ENCODE measurements at regions not wholly inside any gene's neighbourhood (a gene's known extent, or its start where the extent isn't known, plus 50 kb on each side); places are given as distances from the start of the nearest gene placed in this dataset.
"Not testable (repeated sequence)": the region's sequence is repeated elsewhere in the genome, so short reads cannot be mapped to it uniquely, and the experiment has no call there.

GRCh38 chr12:111247083-111247783 lies 121.7 kb downstream of the PHETA1 start:
- no peak for TF ChIP-seq POLR2A (IDR thresholded peaks at IDR 0.05)
- H3K27ac ChIP-seq, result no peak overlapping the region
- WGBS, 3 donors, result 83 to 85% (median 83%) methylated on average over 17 of the region's 17 CpGs
- H3K4me1 ChIP-seq (ENCODE audit: insufficient read depth), result no peaks in the 10 kb centered on the region
- intact Hi-C loops (cut with DNase I), result no loop called here
- H3K36me3 ChIP-seq, result no peaks in the 10 kb centered on the region
- no peak overlapping the region for H3K4me3 ChIP-seq
- no peaks in the 10 kb centered on the region for H3K9me3 ChIP-seq
- H3K27me3 ChIP-seq, result no peaks in the 10 kb centered on the region
- no peak for DNase-seq

DNA sequence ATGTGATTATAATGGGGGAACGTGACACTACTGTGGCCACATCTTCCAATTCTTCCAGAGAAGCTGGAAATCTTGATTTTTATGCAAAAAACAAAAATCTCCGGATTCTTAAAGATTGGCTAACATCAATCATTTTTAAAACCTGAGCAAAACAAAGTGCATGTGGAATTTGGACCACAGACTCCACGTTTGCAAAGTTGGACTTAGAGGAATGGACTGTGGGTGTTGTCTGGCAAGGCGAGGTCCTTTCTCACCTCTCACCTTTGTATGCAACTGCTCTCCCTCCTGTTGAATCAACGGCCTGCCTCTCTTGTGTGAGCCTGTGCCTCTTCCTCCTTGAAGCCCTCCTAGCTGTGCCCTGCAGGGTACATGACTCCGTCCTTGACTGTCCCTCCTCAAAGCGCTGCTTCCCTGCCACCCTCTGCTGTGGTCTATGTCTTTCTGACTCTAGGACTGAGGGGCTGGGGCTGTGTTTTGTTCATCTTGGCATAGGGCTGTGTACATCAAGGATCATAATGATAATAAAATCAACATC lies 122.4 kb downstream of the PHETA1 start:
- intact Hi-C loops (cut with DNase I), result no loop called here
- TF ChIP-seq, protein P1, sequence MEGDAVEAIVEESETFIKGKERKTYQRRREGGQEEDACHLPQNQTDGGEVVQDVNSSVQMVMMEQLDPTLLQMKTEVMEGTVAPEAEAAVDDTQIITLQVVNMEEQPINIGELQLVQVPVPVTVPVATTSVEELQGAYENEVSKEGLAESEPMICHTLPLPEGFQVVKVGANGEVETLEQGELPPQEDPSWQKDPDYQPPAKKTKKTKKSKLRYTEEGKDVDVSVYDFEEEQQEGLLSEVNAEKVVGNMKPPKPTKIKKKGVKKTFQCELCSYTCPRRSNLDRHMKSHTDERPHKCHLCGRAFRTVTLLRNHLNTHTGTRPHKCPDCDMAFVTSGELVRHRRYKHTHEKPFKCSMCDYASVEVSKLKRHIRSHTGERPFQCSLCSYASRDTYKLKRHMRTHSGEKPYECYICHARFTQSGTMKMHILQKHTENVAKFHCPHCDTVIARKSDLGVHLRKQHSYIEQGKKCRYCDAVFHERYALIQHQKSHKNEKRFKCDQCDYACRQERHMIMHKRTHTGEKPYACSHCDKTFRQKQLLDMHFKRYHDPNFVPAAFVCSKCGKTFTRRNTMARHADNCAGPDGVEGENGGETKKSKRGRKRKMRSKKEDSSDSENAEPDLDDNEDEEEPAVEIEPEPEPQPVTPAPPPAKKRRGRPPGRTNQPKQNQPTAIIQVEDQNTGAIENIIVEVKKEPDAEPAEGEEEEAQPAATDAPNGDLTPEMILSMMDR (IDR thresholded peaks at IDR 0.05), result no peak
- TF ChIP-seq POLR2A (IDR thresholded peaks at IDR 0.05) (no peak), EP300 (IDR thresholded peaks at IDR 0.05) (no peak)
- 76 to 80% (median 80%) methylated on average over 7 of the region's 7 CpGs for WGBS, 3 donors
- no peak overlapping the region for H3K27ac ChIP-seq
- H3K27me3 ChIP-seq, result no peaks in the 10 kb centered on the region
- H3K4me3 ChIP-seq, result no peak overlapping the region
- no peaks in the 10 kb centered on the region for H3K36me3 ChIP-seq
- DNase-seq, result no peak
- H3K9me3 ChIP-seq, result no peaks in the 10 kb centered on the region
- no peaks in the 10 kb centered on the region for H3K4me1 ChIP-seq (ENCODE audit: insufficient read depth)

GRCh38 chr12:111245701-111246476 lies 123.0 kb downstream of the PHETA1 start:
- Histone ChIP-seq H3K9me3 (no peaks in the 10 kb centered on the region), H3K4me3 (no peak overlapping the region), H3K4me1 (ENCODE audit: insufficient read depth) (no peaks in the 10 kb centered on the region), H3K36me3 (no peaks in the 10 kb centered on the region), H3K27ac (no peak overlapping the region), H3K27me3 (no peaks in the 10 kb centered on the region)
- no peak for DNase-seq
- TF ChIP-seq, protein P1 (IDR thresholded peaks at IDR 0.05), result no peak
- TF ChIP-seq POLR2A (IDR thresholded peaks at IDR 0.05) (no peak), EP300 (IDR thresholded peaks at IDR 0.05) (no peak)
- intact Hi-C loops (cut with DNase I), result no loop called here
- WGBS, 3 donors, result 88 to 92% (median 91%) methylated on average over 12 of the region's 12 CpGs

DNA sequence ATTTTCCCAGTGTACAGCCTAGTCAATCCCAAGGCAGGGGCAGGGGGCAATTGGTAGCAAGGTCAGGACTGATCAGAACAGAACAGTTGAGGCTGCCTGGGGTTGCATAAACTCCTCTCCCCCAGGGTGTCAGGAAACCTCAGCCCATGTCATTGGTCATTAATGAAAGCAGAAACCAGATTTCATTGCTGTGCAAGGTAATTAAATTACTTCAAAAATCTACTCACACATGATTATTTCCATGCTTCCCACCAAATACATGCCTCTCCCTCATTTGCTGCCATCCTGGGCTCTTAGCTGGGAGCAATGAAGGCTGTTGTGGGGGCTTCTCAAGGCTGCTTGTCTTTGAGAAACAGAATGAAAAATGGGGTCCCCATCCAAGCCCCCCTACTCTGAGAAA lies 124.2 kb downstream of the PHETA1 start:
- no peak overlapping the region for H3K4me3 ChIP-seq
- no peaks in the 10 kb centered on the region for H3K9me3 ChIP-seq
- H3K27me3 ChIP-seq, result no peaks in the 10 kb centered on the region
- H3K4me1 ChIP-seq (ENCODE audit: insufficient read depth), result no peaks in the 10 kb centered on the region
- TF ChIP-seq, protein P1 (IDR thresholded peaks at IDR 0.05), result no peak
- TF ChIP-seq POLR2A (IDR thresholded peaks at IDR 0.05) (no peak), EP300 (IDR thresholded peaks at IDR 0.05) (no peak)
- H3K27ac ChIP-seq, result no peak overlapping the region
- H3K36me3 ChIP-seq, result no peaks in the 10 kb centered on the region
- no peak for DNase-seq
- intact Hi-C loops (cut with DNase I), result no loop called here

DNA sequence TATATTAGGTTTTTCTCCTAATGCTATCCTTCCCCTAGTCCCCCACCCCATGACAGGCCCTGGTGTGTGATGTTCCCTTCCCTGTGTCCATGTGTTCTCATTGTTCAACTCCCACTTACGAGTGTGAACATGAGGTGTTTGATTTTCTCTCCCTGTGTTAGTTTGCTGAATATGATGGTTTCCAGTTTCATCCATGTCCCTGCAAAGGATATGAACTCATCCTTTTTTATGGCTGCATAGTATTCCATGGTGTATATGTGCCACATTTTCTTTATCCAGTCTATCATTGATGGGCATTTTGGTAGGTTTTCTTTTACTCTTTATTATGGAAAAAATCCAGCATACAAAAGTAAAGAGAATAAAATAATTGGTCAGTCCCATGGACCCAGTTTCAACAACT lies 126.1 kb downstream of the PHETA1 start:
- H3K27ac ChIP-seq; H3K9me3 ChIP-seq; H3K4me1 ChIP-seq (ENCODE audit: insufficient read depth); intact Hi-C loops (cut with DNase I); DNase-seq; H3K27me3 ChIP-seq; H3K36me3 ChIP-seq; H3K4me3 ChIP-seq: not testable (repeated sequence)
- WGBS, 3 donors, result 83 to 100% (median 93%) methylated on average over 1 of the region's 1 CpG

Data from ovary (tissue), 7 donors.